Testis (tissue), 2 donors: ENCODE measurements at regions not wholly inside any gene's neighbourhood (a gene's known extent, or its start where the extent isn't known, plus 50 kb on each side); places are given as distances from the start of the nearest gene placed in this dataset.

Source experiments
- POLR2A ChIP-seq: fragments of 450-650 bp; IDR thresholded peaks from one replicate; pipeline ENCODE4 v1.6.1; 2017; ENCODE audit warnings: antibody characterized with exemption, mild to moderate bottlenecking, moderate library complexity
- TF ChIP-seq, protein P1 (sequence below), 3 experiments: fragments of 450-650 bp in 2 of 3; fragments of 200-600 bp in 1 of 3; sonication (generic) in 1 of 3; IDR thresholded peaks; one replicate each; pipeline ENCODE4 v1.5.1; 2016 to 2019; ENCODE audit warnings: antibody characterized with exemption in 3 of 3, mild to moderate bottlenecking in 2 of 3, moderate library complexity in 1 of 3

DNA sequence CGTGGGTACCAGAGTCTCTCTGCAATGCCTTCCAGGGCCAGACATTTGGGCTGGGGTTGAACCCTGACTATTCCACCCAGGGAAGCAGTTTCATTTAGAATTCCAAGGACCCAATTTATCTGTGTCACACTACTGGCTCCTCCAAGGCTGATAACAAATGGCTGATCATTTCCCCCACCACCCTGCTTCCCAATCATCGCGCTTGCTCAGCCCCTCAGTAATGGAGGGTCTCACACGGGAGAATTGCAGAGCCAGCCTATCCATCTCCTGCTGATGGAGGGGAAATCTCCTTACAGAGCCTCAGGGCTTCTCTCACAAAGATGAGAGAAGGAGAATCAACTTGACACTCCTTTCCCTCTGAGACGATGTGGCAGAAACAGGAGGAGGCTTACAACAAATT lies 78.4 kb upstream of the WSCD2 start:
- TF ChIP-seq, protein P1, sequence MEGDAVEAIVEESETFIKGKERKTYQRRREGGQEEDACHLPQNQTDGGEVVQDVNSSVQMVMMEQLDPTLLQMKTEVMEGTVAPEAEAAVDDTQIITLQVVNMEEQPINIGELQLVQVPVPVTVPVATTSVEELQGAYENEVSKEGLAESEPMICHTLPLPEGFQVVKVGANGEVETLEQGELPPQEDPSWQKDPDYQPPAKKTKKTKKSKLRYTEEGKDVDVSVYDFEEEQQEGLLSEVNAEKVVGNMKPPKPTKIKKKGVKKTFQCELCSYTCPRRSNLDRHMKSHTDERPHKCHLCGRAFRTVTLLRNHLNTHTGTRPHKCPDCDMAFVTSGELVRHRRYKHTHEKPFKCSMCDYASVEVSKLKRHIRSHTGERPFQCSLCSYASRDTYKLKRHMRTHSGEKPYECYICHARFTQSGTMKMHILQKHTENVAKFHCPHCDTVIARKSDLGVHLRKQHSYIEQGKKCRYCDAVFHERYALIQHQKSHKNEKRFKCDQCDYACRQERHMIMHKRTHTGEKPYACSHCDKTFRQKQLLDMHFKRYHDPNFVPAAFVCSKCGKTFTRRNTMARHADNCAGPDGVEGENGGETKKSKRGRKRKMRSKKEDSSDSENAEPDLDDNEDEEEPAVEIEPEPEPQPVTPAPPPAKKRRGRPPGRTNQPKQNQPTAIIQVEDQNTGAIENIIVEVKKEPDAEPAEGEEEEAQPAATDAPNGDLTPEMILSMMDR (IDR thresholded peaks at IDR 0.05): no peak
- no peak for TF ChIP-seq POLR2A
